ENCODE measurements at regions not wholly inside any gene's neighbourhood (a gene's known extent, or its start where the extent isn't known, plus 50 kb on each side); places are given as distances from the start of the nearest gene placed in this dataset.

GRCh38 chr2:204239411-204240165 lies 303.0 kb downstream of the ICOS start:
- no peaks in the 10 kb centered on the region for H3K4me1 ChIP-seq
- ATAC-seq (no peak), FAIRE-seq (no peak), DNase-seq (ENCODE audit: low read depth in 1 of 2, low spot score in 1 of 2) (no peak)
- ChIA-PET POLR2A (no interaction called here), CTCF (interaction anchor here (0.7 to 1.0 kb wide), 2 partner anchors 20 to 61 kb away, joined by 3 read pairs; no protein-coding TSS in a partner anchor)
- TF ChIP-seq REST (IDR thresholded peaks at IDR 0.05): no peak
- TF ChIP-seq CBX8 (IDR thresholded peaks at IDR 0.05): no peak
- TF ChIP-seq FOXS1 (CRISPR knock-in tag; IDR thresholded peaks at IDR 0.05): no peak
- TF ChIP-seq MAFK (IDR thresholded peaks at IDR 0.05; ENCODE audit: partially characterized antibody): no peak
- no peak for TF ChIP-seq EP300 (IDR thresholded peaks at IDR 0.05)
- TF ChIP-seq POLR2AphosphoS2 (conservative IDR thresholded peaks at IDR 0.05; ENCODE audit: low read length): no peak
- TF ChIP-seq SMC3 (IDR thresholded peaks at IDR 0.05): no peak
- no peak for TF ChIP-seq MYC (IDR thresholded peaks at IDR 0.05; ENCODE audit: borderline replicate concordance, low read length)
- no peak for TF ChIP-seq MAX (IDR thresholded peaks at IDR 0.05)
- TF ChIP-seq JUN (IDR thresholded peaks at IDR 0.05): no peak
- no peak for TF ChIP-seq HMGXB4 (CRISPR knock-in tag; IDR thresholded peaks at IDR 0.05; ENCODE audit: borderline replicate concordance)
- TF ChIP-seq RCOR1 (IDR thresholded peaks at IDR 0.05; ENCODE audit: low read depth, low read length): no peak
- TF ChIP-seq ELK1 (IDR thresholded peaks at IDR 0.05; ENCODE audit: low read depth, low read length): no peak
- TF ChIP-seq NPAS2 (CRISPR knock-in tag; IDR thresholded peaks at IDR 0.05; ENCODE audit: borderline replicate concordance): no peak
- no peak for TF ChIP-seq POLR2A (IDR thresholded peaks at IDR 0.05; ENCODE audit: low read length)
- no peak for TF ChIP-seq HEYL (CRISPR knock-in tag; IDR thresholded peaks at IDR 0.05)
- TF ChIP-seq RFX5 (IDR thresholded peaks at IDR 0.05): no peak
- no peak for TF ChIP-seq EHMT2 (IDR thresholded peaks at IDR 0.05; ENCODE audit: low read depth)
- TF ChIP-seq FOSL2 (IDR thresholded peaks at IDR 0.05): no peak
- TF ChIP-seq FOSL2 (CRISPR knock-in tag; IDR thresholded peaks at IDR 0.05): no peak
- TF ChIP-seq BHLHE40 (IDR thresholded peaks at IDR 0.05; ENCODE audit: low read depth, low read length): no peak
- H3K9me3 ChIP-seq: no peaks in the 10 kb centered on the region
- H3K27ac ChIP-seq: no peak overlapping the region
- no peak overlapping the region for H3K4me2 ChIP-seq
- WGBS (ENCODE audit: missing lambda C conversion rate): 17% methylated on average over 7 of the region's 7 CpGs
- H3K4me3 ChIP-seq: no peak overlapping the region

- Histone ChIP-seq H3K4me1 (no peaks in the 10 kb centered on the region), H3K9me3 (no peaks in the 10 kb centered on the region), H3K27ac (no peak overlapping the region), H3K4me2 (no peak overlapping the region), H3K4me3 (no peak overlapping the region)
- ChIA-PET CTCF (no interaction called here), POLR2A (no interaction called here)
- FAIRE-seq (no peak), ATAC-seq (no peak), DNase-seq (ENCODE audit: low read depth in 1 of 2, low spot score in 1 of 2) (no peak)
- TF ChIP-seq TFCP2L1 (CRISPR knock-in tag; IDR thresholded peaks at IDR 0.05) (no peak), HOXA7 (CRISPR knock-in tag; IDR thresholded peaks at IDR 0.05) (no peak), CTCF (IDR thresholded peaks at IDR 0.05) (no peak), CHD4 (IDR thresholded peaks at IDR 0.05; ENCODE audit: borderline replicate concordance) (no peak)
- WGBS (ENCODE audit: missing lambda C conversion rate): 30% methylated on average over 2 of the region's 2 CpGs
These were observed 304.3 kb upstream of the PARD3B start for GRCh38 chr2:204240961-204241360.
